T-helper 2 cell treated with Interferon-gamma antibody and Interleukin-4, amounts not matched to agents 5 μg/mL and 100 μg/mL, for 36 hours (primary cell): ENCODE measurements at regions not wholly inside any gene's neighbourhood (a gene's known extent, or its start where the extent isn't known, plus 50 kb on each side); places are given as distances from the start of the nearest gene placed in this dataset.

Experiments
- DNase-seq: peaks from one replicate; pipeline ENCODE4 v3.0.0; 2021; ENCODE audit warnings: low spot score
- H3K27ac Mint-ChIP-seq: one replicate; pipeline ENCODE4 v1.8.0; 2021; ENCODE audit warnings: mild to moderate bottlenecking, mixed read lengths
- H3K27me3 Mint-ChIP-seq: one replicate; pipeline ENCODE4 v1.8.0; 2021; ENCODE audit warnings: low read depth, mixed read lengths
- H3K36me3 Mint-ChIP-seq: one replicate; pipeline ENCODE4 v1.8.0; 2021; ENCODE audit warnings: low read depth, mixed read lengths
- H3K4me1 Mint-ChIP-seq: one replicate; pipeline ENCODE4 v1.8.0; 2021; ENCODE audit warnings: low read depth, mixed read lengths
- H3K4me3 Mint-ChIP-seq: one replicate; pipeline ENCODE4 v1.8.0; 2022; ENCODE audit warnings: mild to moderate bottlenecking, moderate library complexity, mixed read lengths
- H3K9me3 Mint-ChIP-seq: one replicate; pipeline ENCODE4 v1.8.0; 2021; ENCODE audit warnings: mixed read lengths

GRCh38 chr10:58140691-58141347 is 126.9 kb downstream of the IPMK start:
- Mint-ChIP-seq H3K9me3 (peaks cover 24% of the 10 kb centered on the region), H3K36me3 (no peaks in the 10 kb centered on the region)

DNA sequence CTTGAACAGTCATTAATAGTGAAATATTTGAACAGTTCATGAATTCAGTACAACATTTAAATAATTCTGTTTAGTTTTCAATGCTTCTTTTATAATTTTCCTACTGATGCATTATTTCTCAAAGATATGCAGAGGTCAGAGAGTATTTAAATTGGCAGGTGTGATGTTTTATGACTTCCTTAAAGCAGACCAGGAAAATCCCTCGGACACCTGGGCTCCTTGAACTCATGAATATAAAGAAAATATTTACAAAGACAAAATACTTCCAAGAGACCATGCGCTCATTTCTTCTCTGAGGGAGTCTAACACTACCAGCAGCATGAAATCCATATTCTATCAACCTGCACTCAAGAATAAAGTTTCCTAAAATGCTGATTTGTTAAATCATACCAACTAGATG is 127.6 kb downstream of the IPMK start:
- Mint-ChIP-seq H3K27ac (no peak overlapping the region), H3K4me3 (no peak overlapping the region), H3K4me1 (peaks cover 7% of the 10 kb centered on the region), H3K36me3 (no peaks in the 10 kb centered on the region), H3K9me3 (peaks cover 22% of the 10 kb centered on the region), H3K27me3 (no peaks in the 10 kb centered on the region)
- no peak for DNase-seq

More at GRCh38 chr10:58140691-58141347, 126.9 kb downstream of the IPMK start:
- Mint-ChIP-seq H3K27ac (no peak overlapping the region), H3K4me1 (peaks cover 7% of the 10 kb centered on the region), H3K27me3 (no peaks in the 10 kb centered on the region), H3K4me3 (no peak overlapping the region)
- no peak for DNase-seq

DNA sequence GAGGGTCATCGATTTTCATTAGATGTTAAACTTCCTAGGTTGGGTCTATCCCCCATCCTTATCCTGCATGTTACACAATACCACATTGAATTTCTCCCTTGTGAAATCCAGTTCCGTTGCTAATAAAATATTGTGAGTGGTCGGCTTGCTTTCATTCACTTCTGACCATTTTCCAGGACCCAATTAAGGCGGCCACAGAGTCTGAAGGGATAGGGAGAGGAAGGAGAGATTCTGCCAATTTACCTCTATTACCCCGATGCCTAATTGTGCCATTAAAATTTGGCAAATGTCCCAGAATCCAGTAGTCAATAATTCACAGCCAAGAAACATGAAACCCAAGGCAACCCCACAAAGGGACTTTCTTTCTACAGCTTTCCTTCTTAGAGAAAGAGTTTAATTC is 129.9 kb downstream of the IPMK start:
- H3K36me3 Mint-ChIP-seq, result no peaks in the 10 kb centered on the region
- no peak overlapping the region for H3K27ac Mint-ChIP-seq
- no peaks in the 10 kb centered on the region for H3K27me3 Mint-ChIP-seq
- no peaks in the 10 kb centered on the region for H3K4me1 Mint-ChIP-seq
- peaks cover 3% of the 10 kb centered on the region for H3K9me3 Mint-ChIP-seq
- no peak for DNase-seq
- H3K4me3 Mint-ChIP-seq, result no peak overlapping the region

DNA sequence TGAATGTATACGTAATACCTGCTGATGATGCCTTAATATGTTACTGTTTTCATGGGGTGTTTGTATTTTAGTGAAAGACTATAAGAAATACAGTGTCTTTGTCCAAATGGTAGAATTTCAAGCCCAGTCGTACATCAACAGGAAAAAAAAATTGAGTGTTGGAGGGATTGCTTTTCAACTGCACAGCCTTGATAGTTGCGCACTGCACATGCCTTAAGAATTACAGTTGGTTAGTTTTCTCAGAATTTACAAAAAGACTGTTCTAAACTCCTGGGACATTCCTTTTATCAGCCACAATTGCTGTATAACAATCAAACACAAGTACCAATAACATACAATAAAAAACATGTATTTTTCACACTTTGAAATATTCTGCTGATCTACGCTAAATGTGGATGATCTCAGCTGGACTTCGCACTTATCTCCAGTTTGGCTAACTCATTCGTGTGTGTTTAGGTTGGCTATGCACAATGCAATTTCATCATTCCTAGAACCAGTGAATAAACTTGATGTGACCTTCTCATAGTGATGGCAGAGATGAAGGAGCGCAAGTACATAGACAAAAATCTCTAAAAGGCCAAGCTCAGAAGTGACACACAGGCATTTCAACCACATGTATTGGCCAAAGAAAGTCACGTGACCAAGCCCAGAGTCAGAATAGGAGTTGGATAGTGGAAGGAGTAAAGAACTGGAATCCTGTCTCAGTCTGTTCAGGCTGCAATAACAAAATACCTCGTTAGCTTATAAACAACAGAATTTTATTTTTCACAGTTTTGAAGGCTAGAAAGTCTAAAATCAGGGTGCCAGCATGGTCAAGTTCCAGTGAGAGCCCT is 152.3 kb downstream of the IPMK start:
- H3K9me3 Mint-ChIP-seq, result no peaks in the 10 kb centered on the region
- H3K27ac Mint-ChIP-seq, result no peak overlapping the region
- no peaks in the 10 kb centered on the region for H3K27me3 Mint-ChIP-seq
- no peaks in the 10 kb centered on the region for H3K36me3 Mint-ChIP-seq
- H3K4me1 Mint-ChIP-seq, result no peaks in the 10 kb centered on the region
- no peak overlapping the region for H3K4me3 Mint-ChIP-seq
- DNase-seq, result no peak

DNA sequence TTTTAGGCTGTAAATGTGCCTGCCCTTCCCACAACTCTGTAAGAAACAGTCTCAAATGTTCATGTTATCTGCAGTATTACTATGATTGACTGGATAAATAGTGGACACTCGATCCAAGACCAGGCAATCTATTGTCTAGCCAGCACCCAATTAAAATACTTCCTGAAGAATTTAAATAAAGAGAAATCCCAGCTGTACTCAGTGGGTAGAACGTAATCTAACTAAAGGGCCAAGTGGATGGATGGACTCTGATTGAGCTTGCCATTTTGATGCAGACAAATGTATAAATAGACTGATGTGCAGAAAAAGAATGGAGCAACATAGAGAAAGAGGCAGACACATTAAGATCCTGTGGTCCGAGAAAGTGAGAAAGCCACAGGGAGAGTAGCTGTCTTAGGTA is 158.0 kb downstream of the IPMK start:
- H3K36me3 Mint-ChIP-seq, result no peaks in the 10 kb centered on the region
- H3K4me1 Mint-ChIP-seq, result no peaks in the 10 kb centered on the region
- H3K27me3 Mint-ChIP-seq, result no peaks in the 10 kb centered on the region
- no peak overlapping the region for H3K4me3 Mint-ChIP-seq
- no peak overlapping the region for H3K27ac Mint-ChIP-seq
- H3K9me3 Mint-ChIP-seq, result no peaks in the 10 kb centered on the region
- no peak for DNase-seq

DNA sequence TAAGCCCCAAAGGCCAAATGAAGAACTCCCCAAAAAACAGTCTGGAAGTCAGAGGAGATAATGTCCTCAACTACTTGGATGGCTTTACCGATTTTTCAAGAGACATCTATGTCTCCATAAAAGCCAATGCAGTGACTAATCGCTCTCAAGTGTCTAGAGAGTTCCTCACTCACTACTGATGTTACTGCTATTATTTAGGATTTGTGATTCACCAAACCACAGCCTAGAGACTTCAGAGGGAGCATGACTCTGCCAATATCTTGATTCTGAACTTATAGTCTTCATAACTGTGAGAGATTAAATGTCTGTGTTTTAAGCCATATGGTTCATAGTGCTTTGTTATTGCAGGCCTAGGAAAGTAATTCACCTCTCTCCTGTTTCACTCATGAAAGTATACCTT is 160.2 kb downstream of the IPMK start:
- no peak overlapping the region for H3K4me3 Mint-ChIP-seq
- no peaks in the 10 kb centered on the region for H3K36me3 Mint-ChIP-seq
- H3K27ac Mint-ChIP-seq, result no peak overlapping the region
- DNase-seq, result no peak
- H3K4me1 Mint-ChIP-seq, result no peaks in the 10 kb centered on the region
- H3K9me3 Mint-ChIP-seq, result no peaks in the 10 kb centered on the region
- H3K27me3 Mint-ChIP-seq, result no peaks in the 10 kb centered on the region

GRCh38 chr10:58106211-58107035 is 161.3 kb downstream of the IPMK start:
- Mint-ChIP-seq H3K9me3 (no peaks in the 10 kb centered on the region), H3K27ac (no peak overlapping the region), H3K27me3 (no peaks in the 10 kb centered on the region), H3K4me3 (no peak overlapping the region), H3K4me1 (no peaks in the 10 kb centered on the region), H3K36me3 (no peaks in the 10 kb centered on the region)
- DNase-seq, result no peak

- no peaks in the 10 kb centered on the region for H3K36me3 Mint-ChIP-seq
- H3K9me3 Mint-ChIP-seq, result no peaks in the 10 kb centered on the region
- no peaks in the 10 kb centered on the region for H3K27me3 Mint-ChIP-seq
- H3K4me3 Mint-ChIP-seq, result no peak overlapping the region
- DNase-seq, result no peak
- no peaks in the 10 kb centered on the region for H3K4me1 Mint-ChIP-seq
- no peak overlapping the region for H3K27ac Mint-ChIP-seq
Observed at GRCh38 chr10:58104351-58104751, 163.3 kb downstream of the IPMK start.

DNA sequence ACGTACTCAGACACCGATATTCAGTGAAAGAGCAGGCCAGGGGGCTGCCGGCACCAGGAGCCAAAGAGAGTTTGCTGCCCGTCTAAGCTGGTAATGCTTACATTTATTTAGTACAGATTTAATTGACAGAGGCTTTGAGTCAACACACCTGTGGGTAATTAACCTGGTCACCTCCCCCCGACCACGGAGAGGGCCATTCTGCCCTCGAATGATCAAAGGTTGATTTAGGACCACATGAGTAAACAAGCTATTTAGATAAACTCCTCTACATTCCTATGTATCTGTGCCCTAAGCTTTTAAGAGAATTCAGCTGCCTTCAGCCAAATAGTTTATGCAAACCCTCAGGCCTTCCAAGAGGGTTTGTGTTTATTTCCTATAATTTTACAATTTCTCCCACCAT is 164.8 kb downstream of the IPMK start:
- Mint-ChIP-seq H3K27ac (no peak overlapping the region), H3K4me1 (no peaks in the 10 kb centered on the region), H3K4me3 (no peak overlapping the region), H3K9me3 (no peaks in the 10 kb centered on the region), H3K27me3 (no peaks in the 10 kb centered on the region), H3K36me3 (no peaks in the 10 kb centered on the region)
- no peak for DNase-seq

GRCh38 chr10:58101682-58102081 is 166.0 kb downstream of the IPMK start:
- Mint-ChIP-seq H3K27me3 (no peaks in the 10 kb centered on the region), H3K27ac (no peak overlapping the region), H3K9me3 (no peaks in the 10 kb centered on the region), H3K4me1 (no peaks in the 10 kb centered on the region), H3K4me3 (no peak overlapping the region), H3K36me3 (no peaks in the 10 kb centered on the region)
- DNase-seq, result no peak

DNA sequence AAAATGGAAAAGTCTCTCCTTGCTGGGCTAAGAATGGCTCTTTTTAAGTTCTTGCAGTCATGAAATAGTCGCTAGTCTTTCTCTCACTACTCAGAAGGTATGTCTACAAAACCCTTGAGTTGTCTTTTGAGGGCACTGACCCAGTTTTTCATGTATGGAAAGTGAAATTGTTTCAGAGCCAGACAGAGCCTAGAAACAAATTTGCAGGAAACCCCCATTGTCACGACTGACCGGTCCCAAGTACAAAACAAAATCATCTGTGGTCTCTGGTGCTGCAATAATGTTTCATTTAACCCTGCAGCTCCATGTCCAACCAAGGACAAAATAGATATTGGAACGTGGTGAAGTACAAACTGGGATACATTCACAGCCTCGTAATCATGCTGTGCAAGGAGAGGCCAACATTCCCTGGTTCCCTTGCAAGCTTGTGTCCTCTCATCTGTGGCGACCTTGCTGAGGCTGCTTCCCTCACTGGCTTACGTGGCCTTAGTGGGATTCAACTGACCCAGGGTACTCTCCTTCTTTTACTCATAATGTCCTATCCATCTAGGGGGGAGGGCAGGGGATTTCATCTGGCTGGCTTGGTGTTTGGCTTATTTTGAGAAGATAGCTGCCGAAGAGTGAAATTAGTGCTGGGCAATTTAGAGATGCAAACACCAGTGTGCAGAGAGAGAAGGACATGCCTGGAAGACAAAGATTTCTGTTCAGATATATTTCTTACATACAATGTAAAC is 172.5 kb downstream of the IPMK start:
- no peaks in the 10 kb centered on the region for H3K4me1 Mint-ChIP-seq
- no peaks in the 10 kb centered on the region for H3K9me3 Mint-ChIP-seq
- DNase-seq, result no peak
- no peak overlapping the region for H3K4me3 Mint-ChIP-seq
- no peak overlapping the region for H3K27ac Mint-ChIP-seq
- no peaks in the 10 kb centered on the region for H3K36me3 Mint-ChIP-seq
- H3K27me3 Mint-ChIP-seq, result no peaks in the 10 kb centered on the region

- no peaks in the 10 kb centered on the region for H3K36me3 Mint-ChIP-seq
- H3K9me3 Mint-ChIP-seq, result no peaks in the 10 kb centered on the region
- no peak for DNase-seq
- no peaks in the 10 kb centered on the region for H3K27me3 Mint-ChIP-seq
- H3K4me3 Mint-ChIP-seq, result no peak overlapping the region
- no peaks in the 10 kb centered on the region for H3K4me1 Mint-ChIP-seq
- no peak overlapping the region for H3K27ac Mint-ChIP-seq
Observed at GRCh38 chr10:58091886-58092285, 175.8 kb downstream of the IPMK start.

DNA sequence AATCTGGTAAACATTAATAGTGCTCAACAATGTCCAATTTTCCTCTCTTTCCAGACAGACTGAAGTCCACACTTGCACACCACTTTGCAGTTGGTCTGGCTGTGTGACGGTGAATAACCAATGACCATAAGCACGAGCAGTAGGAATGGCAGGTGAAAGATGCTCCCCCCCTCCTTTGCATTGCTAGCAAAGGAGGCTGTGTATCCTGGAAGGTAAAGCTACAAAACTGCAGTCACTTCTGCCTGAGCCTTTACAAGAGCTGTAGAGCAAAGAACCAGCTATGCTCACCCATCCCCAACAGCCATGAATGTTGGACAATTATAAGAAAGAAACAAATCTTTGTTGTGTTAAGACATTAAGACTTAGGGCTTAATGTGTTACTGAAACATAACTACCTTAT is 178.0 kb downstream of the IPMK start:
- no peak overlapping the region for H3K27ac Mint-ChIP-seq
- H3K4me3 Mint-ChIP-seq, result no peak overlapping the region
- no peaks in the 10 kb centered on the region for H3K27me3 Mint-ChIP-seq
- DNase-seq, result no peak
- H3K36me3 Mint-ChIP-seq, result no peaks in the 10 kb centered on the region
- H3K9me3 Mint-ChIP-seq, result no peaks in the 10 kb centered on the region
- no peaks in the 10 kb centered on the region for H3K4me1 Mint-ChIP-seq
